Gastroesophageal sphincter (tissue), 4 donors: ENCODE measurements at regions not wholly inside any gene's neighbourhood (a gene's known extent, or its start where the extent isn't known, plus 50 kb on each side); places are given as distances from the start of the nearest gene placed in this dataset.
"Not testable (repeated sequence)": the region's sequence is repeated elsewhere in the genome, so short reads cannot be mapped to it uniquely, and the experiment has no call there.

Experiments
- ATAC-seq: fragments of 150-250 bp; one replicate; pipeline ENCODE4 v1.9.1; 2016; ENCODE audit warnings: mild to moderate bottlenecking, moderate library complexity
- H3K27ac ChIP-seq, 4 donors: fragments of 200-600 bp; sonication (generic) in 3 of 4; 1 replicate in 3 of 4; 2 replicates in 1 of 4; pipeline ENCODE4 v1.5.1; 2016 to 2019
- H3K27me3 ChIP-seq: fragments of 200-600 bp; sonication (generic); one replicate; pipeline ENCODE4 v1.5.1; 2019
- H3K36me3 ChIP-seq, 2 donors: fragments of 200-600 bp; sonication (generic); one replicate each; pipeline ENCODE4 v1.5.1; 2019; ENCODE audit warnings: control low read depth in 1 of 2
- H3K4me1 ChIP-seq, 3 donors: fragments of 200-600 bp; sonication (generic); 1 replicate in 2 of 3; 2 replicates in 1 of 3; pipeline ENCODE4 v1.5.1; 2016 to 2019; ENCODE audit warnings: control low read depth in 2 of 3
- H3K4me3 ChIP-seq, 2 donors: fragments of 200-600 bp; sonication (generic); one replicate each; pipeline ENCODE4 v1.5.1; 2019; ENCODE audit warnings: mild to moderate bottlenecking in 1 of 2, moderate library complexity in 1 of 2
- H3K9me3 ChIP-seq, 3 donors: fragments of 200-600 bp; sonication (generic); one replicate each; pipeline ENCODE4 v1.5.1; 2017 to 2019; ENCODE audit warnings: control low read depth in 2 of 3
- EP300 ChIP-seq: sonication (generic); formaldehyde crosslinking; IDR thresholded peaks from one replicate; pipeline ENCODE4 v1.6.1; 2017; ENCODE audit warnings: antibody characterized with exemption, mild to moderate bottlenecking
- POLR2A ChIP-seq, 2 donors: fragments of 450-650 bp; IDR thresholded peaks; one replicate each; pipeline ENCODE4 v1.6.1; 2017; ENCODE audit warnings: antibody characterized with exemption in 2 of 2, mild to moderate bottlenecking in 2 of 2, moderate library complexity in 1 of 2
- POLR2AphosphoS5 ChIP-seq: sonication (generic); formaldehyde crosslinking; IDR thresholded peaks from one replicate; pipeline ENCODE4 v1.6.1; 2017; ENCODE audit warnings: antibody characterized with exemption
- WGBS, 2 donors: methylation state at CpG; one replicate each; pipeline ENCODE4 v1.1.5; 2018; ENCODE audit warnings: low coverage in 1 of 2; 5-methylcytosine and 5-hydroxymethylcytosine counted together
- TF ChIP-seq, protein P1 (sequence below), 4 experiments: fragments of 200-600 bp in 2 of 4; fragments of 450-650 bp in 2 of 4; sonication (generic) in 1 of 4; IDR thresholded peaks; one replicate each; pipeline ENCODE4 v1.5.1; 2017 to 2019; ENCODE audit warnings: antibody characterized with exemption in 4 of 4, mild to moderate bottlenecking in 2 of 4, moderate library complexity in 2 of 4

DNA sequence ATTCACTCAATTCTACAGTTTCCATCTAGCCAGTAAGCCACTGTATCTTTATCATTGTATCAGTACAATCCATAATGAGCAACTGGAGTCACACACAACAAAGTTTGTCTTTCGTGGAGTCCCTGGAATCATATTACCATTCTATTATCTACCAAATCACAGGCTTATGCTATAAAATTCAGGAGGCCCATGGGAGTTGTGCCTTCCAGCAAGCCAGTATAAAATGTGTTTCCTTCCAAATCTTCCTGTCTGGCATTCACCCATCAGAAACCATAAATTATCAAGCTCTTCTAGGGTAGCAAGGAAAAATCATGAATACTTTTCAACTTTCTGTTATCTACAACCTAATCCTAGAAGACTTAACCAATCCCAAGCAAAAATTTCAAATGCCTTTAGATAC, 1383.3 kb upstream of the PCDH7 start:
- TF ChIP-seq POLR2A (IDR thresholded peaks at IDR 0.05): no peak
- no peak for TF ChIP-seq EP300
- TF ChIP-seq, protein P1, sequence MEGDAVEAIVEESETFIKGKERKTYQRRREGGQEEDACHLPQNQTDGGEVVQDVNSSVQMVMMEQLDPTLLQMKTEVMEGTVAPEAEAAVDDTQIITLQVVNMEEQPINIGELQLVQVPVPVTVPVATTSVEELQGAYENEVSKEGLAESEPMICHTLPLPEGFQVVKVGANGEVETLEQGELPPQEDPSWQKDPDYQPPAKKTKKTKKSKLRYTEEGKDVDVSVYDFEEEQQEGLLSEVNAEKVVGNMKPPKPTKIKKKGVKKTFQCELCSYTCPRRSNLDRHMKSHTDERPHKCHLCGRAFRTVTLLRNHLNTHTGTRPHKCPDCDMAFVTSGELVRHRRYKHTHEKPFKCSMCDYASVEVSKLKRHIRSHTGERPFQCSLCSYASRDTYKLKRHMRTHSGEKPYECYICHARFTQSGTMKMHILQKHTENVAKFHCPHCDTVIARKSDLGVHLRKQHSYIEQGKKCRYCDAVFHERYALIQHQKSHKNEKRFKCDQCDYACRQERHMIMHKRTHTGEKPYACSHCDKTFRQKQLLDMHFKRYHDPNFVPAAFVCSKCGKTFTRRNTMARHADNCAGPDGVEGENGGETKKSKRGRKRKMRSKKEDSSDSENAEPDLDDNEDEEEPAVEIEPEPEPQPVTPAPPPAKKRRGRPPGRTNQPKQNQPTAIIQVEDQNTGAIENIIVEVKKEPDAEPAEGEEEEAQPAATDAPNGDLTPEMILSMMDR (IDR thresholded peaks at IDR 0.05): no peak
- no peak for TF ChIP-seq POLR2AphosphoS5

DNA sequence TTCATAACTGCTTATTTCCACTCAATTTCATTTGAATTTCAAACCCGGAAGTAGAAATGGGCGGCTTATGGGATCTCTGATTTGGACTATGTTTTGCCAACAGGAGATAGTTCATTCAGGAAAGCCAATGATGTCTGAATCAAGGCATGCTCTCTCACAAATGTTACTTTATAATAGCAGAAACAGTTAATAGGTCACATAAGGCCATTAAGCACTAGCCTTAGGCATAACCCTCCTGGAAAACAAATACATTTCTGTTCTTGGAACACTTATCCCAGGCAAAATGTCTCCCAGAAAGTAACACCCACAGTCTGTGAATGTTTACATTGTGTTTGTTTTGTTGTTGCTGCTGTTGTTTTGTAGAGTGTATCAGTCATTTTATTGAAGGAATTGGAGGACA, 1347.2 kb upstream of the PCDH7 start:
- Histone ChIP-seq H3K4me3 (no peak overlapping the region), H3K27ac (no peak overlapping the region), H3K4me1 (no peaks in the 10 kb centered on the region), H3K9me3 (no peaks in the 10 kb centered on the region), H3K27me3 (no peaks in the 10 kb centered on the region), H3K36me3 (no peaks in the 10 kb centered on the region)
- ATAC-seq: no peak
- TF ChIP-seq, protein P1 (IDR thresholded peaks at IDR 0.05): no peak
- TF ChIP-seq POLR2A (IDR thresholded peaks at IDR 0.05) (no peak), EP300 (no peak), POLR2AphosphoS5 (no peak)
- WGBS, 2 donors: 88% methylated on average over 2 of the region's 2 CpGs; no CpG with 5 or more reads in 1 of the 2 donors

More for the DNA sequence above, 1383.3 kb upstream of the PCDH7 start:
- Histone ChIP-seq H3K27me3 (no peaks in the 10 kb centered on the region), H3K36me3 (no peaks in the 10 kb centered on the region), H3K4me1 (no peaks in the 10 kb centered on the region), H3K27ac (no peak overlapping the region), H3K9me3 (no peaks in the 10 kb centered on the region), H3K4me3 (no peak overlapping the region)
- 60 to 78% methylated on average over 1 of the region's 1 CpG for WGBS, 2 donors
- no peak for ATAC-seq

DNA sequence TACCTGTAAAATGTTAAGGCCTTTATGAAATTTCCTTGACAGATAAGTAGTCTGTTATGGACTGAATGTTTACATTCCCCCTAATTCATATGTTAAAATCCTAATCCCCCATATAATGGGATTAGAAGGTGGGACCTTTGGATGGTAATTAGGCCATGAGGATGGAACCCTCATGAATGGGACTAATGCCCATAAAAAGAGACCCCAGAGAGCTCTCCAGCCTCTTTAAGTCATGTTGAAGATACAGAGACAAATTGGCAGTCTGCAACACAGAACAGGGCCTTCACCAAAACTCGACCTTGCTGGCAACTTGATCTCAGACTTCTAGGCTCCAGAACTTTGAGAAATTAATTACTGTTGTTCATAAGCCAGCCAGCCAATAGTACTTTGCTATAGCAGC, 1344.5 kb upstream of the PCDH7 start:
- H3K4me3 ChIP-seq: no peak overlapping the region
- H3K9me3 ChIP-seq: no peaks in the 10 kb centered on the region
- 20 to 50% methylated on average over 1 of the region's 1 CpG for WGBS, 2 donors

GRCh38 chr4:29378237-29378636, 1341.9 kb upstream of the PCDH7 start:
- not testable (repeated sequence) for H3K4me1 ChIP-seq, H3K9me3 ChIP-seq, H3K36me3 ChIP-seq, H3K27ac ChIP-seq, H3K27me3 ChIP-seq, H3K4me3 ChIP-seq, ATAC-seq

More for the DNA sequence above, 1344.5 kb upstream of the PCDH7 start:
- no peaks in the 10 kb centered on the region for H3K27me3 ChIP-seq
- no peak overlapping the region for H3K27ac ChIP-seq
- TF ChIP-seq, protein P1 (IDR thresholded peaks at IDR 0.05): no peak
- no peak for TF ChIP-seq EP300
- no peaks in the 10 kb centered on the region for H3K36me3 ChIP-seq
- H3K4me1 ChIP-seq: no peaks in the 10 kb centered on the region
- ATAC-seq: no peak

- Histone ChIP-seq H3K36me3 (no peaks in the 10 kb centered on the region), H3K9me3 (peaks cover 0 to 7% (median 0%) of the 10 kb centered on the region in 3 donors), H3K4me3 (no peak overlapping the region), H3K4me1 (no peaks in the 10 kb centered on the region), H3K27me3 (no peaks in the 10 kb centered on the region), H3K27ac (no peak overlapping the region)
- WGBS, 2 donors: 94 to 100% methylated on average over 1 of the region's 1 CpG
- TF ChIP-seq, protein P1 (IDR thresholded peaks at IDR 0.05): no peak
- TF ChIP-seq EP300 (no peak), POLR2AphosphoS5 (no peak), POLR2A (IDR thresholded peaks at IDR 0.05) (no peak)
- no peak for ATAC-seq
These were observed 1329.2 kb upstream of the PCDH7 start for GRCh38 chr4:29390921-29391320.

- H3K4me3 ChIP-seq: no peak overlapping the region
- no peaks in the 10 kb centered on the region for H3K4me1 ChIP-seq
- H3K9me3 ChIP-seq: no peaks in the 10 kb centered on the region
- no peaks in the 10 kb centered on the region for H3K27me3 ChIP-seq
- TF ChIP-seq POLR2AphosphoS5 (no peak), POLR2A (IDR thresholded peaks at IDR 0.05) (no peak), EP300 (no peak)
- TF ChIP-seq, protein P1 (IDR thresholded peaks at IDR 0.05): no peak
- H3K36me3 ChIP-seq: no peaks in the 10 kb centered on the region
- no peak for ATAC-seq
- WGBS, 2 donors: 18 to 27% methylated on average over 3 of the region's 3 CpGs
- H3K27ac ChIP-seq: no peak overlapping the region
These were observed 1315.1 kb upstream of the PCDH7 start for GRCh38 chr4:29405116-29405515.
